Right ventricle myocardium inferior (tissue), 1 donor: ENCODE measurements at regions not wholly inside any gene's neighbourhood (a gene's known extent, or its start where the extent isn't known, plus 50 kb on each side); places are given as distances from the start of the nearest gene placed in this dataset.

Source experiments
- ATAC-seq: fragments of 200-7000 bp; cut with Tn5 transposase; one replicate; pipeline ENCODE4 v1.9.1; 2020; ENCODE audit warnings: mild to moderate bottlenecking, moderate library complexity
- DNase-seq: peaks from one replicate; pipeline ENCODE4 v3.0.0; 2021; ENCODE audit errors: missing footprints
- intact Hi-C: fragments of 100-400 bp; cut with DNase I; formaldehyde crosslinking; loops from one replicate; pipeline ENCODE4 v1.11.0; 2022
- donor health status: DM: no; HTN: yes; CAD: no; lungs with severe emphysema.

DNA sequence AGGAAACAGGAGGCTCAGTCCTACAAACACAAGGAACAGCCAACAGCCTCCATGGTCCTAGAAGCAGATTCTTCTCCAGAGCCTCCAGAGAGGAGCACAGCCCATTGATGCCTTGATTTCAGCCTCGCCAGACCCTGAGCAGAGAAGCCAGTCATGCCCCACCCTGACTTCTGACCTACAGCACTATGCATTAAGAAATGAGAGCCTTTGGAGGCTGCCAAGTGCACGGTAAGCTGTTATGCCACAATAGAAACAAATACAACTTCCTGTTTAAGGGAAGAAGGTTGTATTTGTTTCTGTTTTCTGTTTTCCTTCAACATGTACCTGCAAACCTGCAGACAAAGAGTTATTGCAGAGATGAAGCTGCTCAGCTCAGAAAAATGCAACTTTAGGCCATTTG lies 181.3 kb upstream of the AGAP1 start:
- no peak for DNase-seq
- no peak for ATAC-seq
- intact Hi-C loops, result no loop called here

DNA sequence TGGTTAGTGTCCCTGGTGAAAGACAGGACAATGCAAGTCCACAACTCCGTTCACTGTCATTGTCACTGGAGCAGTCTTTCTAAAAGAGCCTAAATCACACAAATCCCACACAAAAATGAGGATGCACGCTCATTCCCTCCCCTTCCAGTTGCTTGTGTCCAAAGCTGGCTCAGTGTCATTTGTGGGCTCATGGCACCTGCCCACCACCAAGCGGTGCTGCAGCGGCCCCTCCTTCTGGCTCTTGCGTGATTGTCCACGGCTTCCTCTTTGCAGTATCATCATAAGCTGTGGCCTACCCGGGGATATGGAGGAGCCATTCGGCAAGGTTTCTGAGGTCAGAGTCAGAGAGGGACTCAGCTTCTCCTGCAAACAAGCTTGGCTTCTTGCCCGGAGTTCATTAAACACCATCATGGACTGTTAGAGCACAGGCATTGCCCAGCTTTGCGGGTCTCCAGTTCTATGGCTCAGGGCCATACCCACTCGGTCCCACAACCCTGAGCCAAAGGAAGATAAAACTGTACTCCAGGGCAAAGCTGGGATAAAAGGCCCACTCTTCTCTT lies 179.4 kb upstream of the AGAP1 start:
- no peak for DNase-seq
- ATAC-seq, result no peak
- intact Hi-C loops, result no loop called here

GRCh38 chr2:235319095-235319494 lies 174.7 kb upstream of the AGAP1 start:
- intact Hi-C loops, result no loop called here
- ATAC-seq, result no peak
- DNase-seq, result no peak

- no peak for DNase-seq
- ATAC-seq, result no peak
- intact Hi-C loops, result no loop called here
Measured at GRCh38 chr2:235320326-235320725, 173.5 kb upstream of the AGAP1 start.

DNA sequence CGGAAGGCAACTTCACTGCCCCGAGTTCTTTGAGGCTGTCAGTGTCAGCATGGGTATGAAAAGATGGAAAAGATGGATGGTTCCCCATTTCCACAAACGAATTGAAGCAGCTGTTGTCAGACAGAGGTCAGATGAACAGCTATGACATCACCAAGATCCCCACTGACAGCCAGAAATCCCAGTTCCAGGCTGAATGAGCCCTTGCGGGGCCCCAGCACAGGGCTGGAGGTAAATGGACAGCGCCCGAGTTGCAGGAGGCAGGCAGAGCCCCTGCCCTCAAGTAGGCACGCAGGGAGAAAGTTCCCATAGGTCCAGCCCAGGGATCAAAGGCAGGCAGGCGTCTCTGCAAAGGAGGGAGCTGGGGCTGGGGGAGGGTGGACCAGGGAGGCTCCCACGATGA lies 169.5 kb upstream of the AGAP1 start:
- intact Hi-C loops, result no loop called here
- no peak for DNase-seq
- no peak for ATAC-seq

DNA sequence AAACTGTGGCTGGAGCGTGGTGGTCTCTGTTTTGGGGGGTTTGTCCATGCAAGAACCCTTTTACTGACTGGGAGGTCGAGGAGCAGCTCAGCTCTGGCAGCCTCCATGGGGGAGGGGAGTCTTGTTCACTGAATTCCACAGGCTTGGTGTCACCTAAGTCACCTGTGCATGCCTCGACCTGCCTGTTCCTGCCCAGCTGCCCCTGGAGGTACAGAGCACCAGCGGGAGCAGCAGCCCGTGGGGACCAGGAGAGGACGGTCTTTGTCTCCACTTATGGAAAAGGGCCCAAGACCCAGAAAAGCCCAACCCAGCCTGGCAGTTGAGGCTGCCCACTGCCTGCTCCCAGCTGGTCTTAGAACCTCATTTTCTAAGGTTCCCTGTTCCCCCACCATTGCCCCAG lies 168.7 kb upstream of the AGAP1 start:
- no peak for ATAC-seq
- DNase-seq, result no peak

DNA sequence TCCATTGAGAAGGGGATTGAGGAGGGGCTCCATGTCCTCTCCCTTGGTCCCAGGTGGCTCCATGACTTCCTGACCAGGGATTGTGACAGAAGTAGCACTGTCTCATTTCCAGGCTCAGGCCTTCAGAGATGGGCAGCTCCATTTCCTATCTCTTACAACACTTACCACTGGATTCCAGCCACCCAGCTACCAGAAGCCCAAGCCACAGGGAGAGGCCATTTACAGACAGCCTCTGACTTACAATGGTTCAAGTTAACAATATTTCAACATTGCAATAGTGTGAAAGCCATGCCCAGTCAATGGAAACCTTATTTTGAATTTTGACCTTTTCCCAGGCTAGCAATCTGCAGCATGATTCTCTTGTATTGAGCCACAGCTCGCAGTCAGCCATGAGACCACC lies 164.9 kb upstream of the AGAP1 start:
- DNase-seq (no peak), ATAC-seq (no peak)
- intact Hi-C loops, result no loop called here

More for the DNA sequence above, 168.7 kb upstream of the AGAP1 start:
- intact Hi-C loops, result no loop called here

DNA sequence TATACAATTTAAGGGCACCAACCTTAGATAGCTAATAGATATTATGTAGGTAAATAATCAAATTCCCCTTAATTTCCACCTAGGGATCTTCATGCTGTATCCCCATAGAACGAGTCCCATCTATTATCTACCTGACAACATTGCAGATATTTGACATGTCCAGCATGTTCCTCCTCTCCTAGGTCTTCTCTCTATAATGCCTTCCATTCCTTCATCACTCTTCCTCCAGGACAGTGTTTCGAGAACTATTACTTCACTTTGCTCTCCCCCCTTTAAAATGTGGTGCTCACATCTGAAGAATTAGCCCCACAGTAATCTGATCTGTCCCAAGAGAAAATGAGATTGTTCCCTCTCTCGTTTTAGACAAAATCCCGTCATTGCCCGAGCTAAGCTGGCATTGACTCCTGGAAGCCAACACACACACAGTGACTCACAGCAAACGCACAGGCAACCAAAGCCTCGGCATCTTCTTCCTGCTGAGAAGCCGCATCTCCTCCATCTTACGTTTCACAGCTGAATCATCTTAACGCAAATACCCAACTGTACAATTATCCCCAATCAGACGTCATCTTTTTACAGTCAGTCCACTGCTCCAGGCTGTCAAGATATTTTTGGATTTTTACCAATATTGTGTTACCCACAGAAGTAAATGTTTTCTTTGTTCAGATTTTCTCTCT lies 162.9 kb upstream of the AGAP1 start:
- ATAC-seq, result no peak
- no peak for DNase-seq
- intact Hi-C loops, result no loop called here

DNA sequence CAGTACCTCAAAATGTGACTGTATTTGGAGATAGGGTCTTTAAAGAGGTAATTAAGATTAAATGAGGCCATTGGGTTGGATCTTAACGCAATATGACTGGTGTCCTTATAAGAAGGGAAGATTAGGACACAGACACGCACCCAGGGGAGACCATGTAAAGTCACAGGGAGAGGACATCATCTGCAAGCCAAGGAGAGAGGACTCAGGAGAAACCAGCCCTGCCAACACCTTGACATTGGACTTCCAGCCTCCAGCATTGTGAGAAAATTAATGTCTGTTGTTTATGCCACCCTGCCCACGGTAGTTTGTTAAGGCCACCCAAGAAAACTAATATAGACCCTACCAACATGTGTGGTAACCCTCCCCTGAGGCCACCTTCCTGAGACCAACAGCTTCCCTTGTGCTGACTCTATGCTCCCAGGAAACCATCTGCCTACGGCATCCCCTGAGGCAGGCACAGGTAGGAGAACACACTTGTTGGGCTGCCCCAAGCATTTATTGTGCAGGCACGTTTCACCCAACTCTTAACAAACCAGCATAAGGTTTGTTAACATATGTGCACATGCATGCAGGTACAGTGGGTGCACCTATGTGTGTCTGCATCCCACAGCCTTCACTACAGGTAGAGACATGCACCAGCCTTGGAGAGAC lies 161.5 kb upstream of the AGAP1 start:
- ATAC-seq (no peak), DNase-seq (no peak)
- intact Hi-C loops, result no loop called here

DNA sequence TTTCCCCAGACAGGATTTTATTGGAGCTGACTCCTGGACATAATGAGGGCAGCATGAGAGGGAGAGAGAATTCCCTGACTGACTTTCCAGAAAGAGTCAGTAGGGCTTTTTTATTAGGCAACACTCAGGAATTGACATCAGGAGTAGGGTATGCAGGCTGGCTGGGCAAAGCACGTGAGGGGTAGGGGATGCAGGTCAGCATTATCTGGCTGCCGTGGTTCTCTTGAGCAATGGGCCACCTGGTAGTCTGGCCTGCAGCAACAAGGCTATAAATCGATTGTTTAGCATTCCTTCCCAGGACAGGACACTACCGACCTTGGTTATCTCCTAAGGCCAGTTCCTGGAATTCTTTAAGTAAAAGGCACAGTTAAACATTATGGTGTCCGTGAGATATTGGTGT lies 160.8 kb upstream of the AGAP1 start:
- intact Hi-C loops, result no loop called here
- no peak for DNase-seq
- no peak for ATAC-seq

GRCh38 chr2:235334179-235334578 lies 159.7 kb upstream of the AGAP1 start:
- intact Hi-C loops, result no loop called here
- no peak for DNase-seq
- no peak for ATAC-seq

DNA sequence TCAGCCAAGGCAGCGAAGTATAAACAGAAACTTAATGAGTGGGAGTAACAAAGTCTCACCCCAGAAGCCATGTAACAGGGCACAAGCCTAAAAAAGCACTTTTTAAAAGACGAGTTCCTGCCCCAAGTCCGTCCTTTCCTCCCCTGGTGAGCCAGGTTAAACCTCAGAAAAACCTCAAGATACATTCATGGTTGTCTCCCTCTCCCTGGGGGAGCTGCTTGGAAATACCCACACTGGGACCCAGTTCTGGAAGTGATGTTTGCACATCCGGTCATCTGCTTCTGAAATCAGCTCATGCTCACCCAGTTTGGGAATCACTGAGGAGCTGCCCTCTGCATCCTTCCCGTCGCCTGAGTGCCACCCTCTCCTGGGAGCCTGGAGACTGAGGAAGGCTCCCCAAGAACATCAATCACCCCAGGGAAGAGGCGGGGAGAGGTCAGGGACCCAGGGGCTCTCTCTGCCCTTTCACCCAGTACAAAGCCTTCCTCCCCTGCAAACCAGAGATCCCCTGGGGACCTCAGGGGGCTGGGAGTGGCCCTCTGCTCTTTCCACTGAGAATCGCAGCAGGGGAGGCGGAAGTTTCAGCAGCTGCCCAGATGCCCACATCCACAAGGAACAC lies 150.6 kb upstream of the AGAP1 start:
- DNase-seq (no peak), ATAC-seq (peak; percentile 20)
- intact Hi-C loops, result no loop called here

- no peak for ATAC-seq
- intact Hi-C loops, result no loop called here
- DNase-seq, result no peak
Measured at GRCh38 chr2:235343869-235344268, 150.0 kb upstream of the AGAP1 start.

DNA sequence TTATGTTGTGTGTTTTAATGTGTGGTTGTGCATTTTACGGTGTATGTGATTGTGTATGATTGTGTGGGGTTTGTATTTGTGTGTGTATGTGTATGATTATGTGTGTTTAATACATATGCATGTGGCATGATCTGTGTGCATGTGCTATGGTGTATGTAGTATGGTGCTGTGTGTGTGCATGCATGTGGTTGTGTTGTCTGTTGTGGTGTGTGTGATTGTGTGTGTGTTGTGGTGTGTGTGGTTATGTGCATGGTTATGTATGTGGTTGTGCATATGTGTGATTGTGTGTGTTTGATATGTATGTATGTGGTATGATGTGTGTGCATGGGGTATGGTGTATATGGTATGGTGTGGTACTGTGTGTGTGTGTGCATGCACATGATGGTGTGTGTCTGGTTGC lies 148.1 kb upstream of the AGAP1 start:
- intact Hi-C loops, result no loop called here
- no peak for DNase-seq

DNA sequence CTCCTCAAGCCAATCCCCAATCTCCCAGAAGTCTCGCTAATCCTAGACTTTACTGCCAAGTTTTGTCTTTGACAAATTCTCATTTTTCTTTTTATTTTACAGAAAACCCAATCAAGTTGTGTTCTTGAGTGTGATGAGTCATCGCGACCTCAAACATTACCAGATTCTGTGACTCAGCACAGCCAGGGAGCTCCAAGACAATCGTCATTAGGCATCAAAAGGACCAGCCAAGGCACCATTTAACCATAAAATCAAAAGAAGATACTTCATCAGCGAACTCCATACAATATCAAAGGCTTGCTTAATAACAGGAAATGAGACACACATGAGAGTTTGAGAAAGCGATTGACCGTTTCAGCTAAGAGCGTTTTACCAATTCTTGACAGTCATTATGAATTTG lies 146.2 kb upstream of the AGAP1 start:
- intact Hi-C loops, result no loop called here
- no peak for ATAC-seq

More for the DNA sequence above, 148.1 kb upstream of the AGAP1 start:
- no peak for ATAC-seq

GRCh38 chr2:235348329-235348728 lies 145.5 kb upstream of the AGAP1 start:
- ATAC-seq (no peak), DNase-seq (no peak)
- intact Hi-C loops, result no loop called here

More for the DNA sequence above, 146.2 kb upstream of the AGAP1 start:
- DNase-seq, result no peak

GRCh38 chr2:235350234-235350633 lies 143.6 kb upstream of the AGAP1 start:
- intact Hi-C loops, result no loop called here
- no peak for ATAC-seq
- no peak for DNase-seq

- no peak for DNase-seq
- intact Hi-C loops, result no loop called here
- peak; percentile 50 for ATAC-seq
Measured at GRCh38 chr2:235352541-235352940, 141.3 kb upstream of the AGAP1 start.

- intact Hi-C loops, result no loop called here
- DNase-seq (no peak), ATAC-seq (no peak)
Measured at GRCh38 chr2:235357881-235358280, 136.0 kb upstream of the AGAP1 start.

DNA sequence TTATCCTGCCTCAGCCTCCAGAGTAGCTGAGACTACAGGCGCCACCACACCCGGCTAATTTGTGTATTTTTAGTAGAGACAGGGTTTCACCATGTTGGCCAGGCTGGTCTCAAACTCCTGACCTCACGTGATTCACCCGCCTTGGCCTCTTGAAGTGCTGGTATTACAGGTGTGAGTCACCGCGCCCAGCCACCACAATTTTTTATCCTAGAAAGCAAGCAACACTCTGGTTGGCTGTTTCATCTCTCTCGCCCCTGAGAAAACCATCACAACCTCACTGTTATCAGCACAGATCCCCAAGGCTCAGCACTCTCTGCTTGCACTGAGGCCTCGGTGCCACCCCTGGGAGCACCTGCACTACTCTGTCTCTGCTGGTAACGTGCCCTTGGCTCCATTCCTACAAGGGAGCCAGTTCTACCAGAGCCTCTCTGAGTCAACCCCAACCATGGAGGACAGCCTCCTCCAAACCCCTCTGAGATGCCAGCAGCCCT lies 134.8 kb upstream of the AGAP1 start:
- no peak for DNase-seq
- intact Hi-C loops, result no loop called here
- no peak for ATAC-seq
